Mesenchymal stem cell (in vitro differentiated cells and primary cell): ENCODE measurements at regions not wholly inside any gene's neighbourhood (a gene's known extent, or its start where the extent isn't known, plus 50 kb on each side); places are given as distances from the start of the nearest gene placed in this dataset.
"Not testable (repeated sequence)": the region's sequence is repeated elsewhere in the genome, so short reads cannot be mapped to it uniquely, and the experiment has no call there.

Experiments
- DNase-seq: peaks from one replicate; pipeline ENCODE4 v3.0.0-alpha.2; 2013
- H2AFZ ChIP-seq: one replicate; pipeline ENCODE4 v1.6.1; 2013; ENCODE audit warnings: low read depth, mild to moderate bottlenecking, control low read depth, inconsistent platforms, low read length, moderate library complexity
- H2AK5ac ChIP-seq: 2 replicates; pipeline ENCODE4 v1.6.1; 2013; ENCODE audit warnings: low read length, moderate library complexity, mild to moderate bottlenecking, inconsistent platforms; ENCODE audit not compliant: severe bottlenecking
- H2BK120ac ChIP-seq: one replicate; pipeline ENCODE4 v1.6.1; 2013; ENCODE audit warnings: low read depth, mild to moderate bottlenecking, inconsistent platforms, low read length, moderate library complexity
- H2BK12ac ChIP-seq, 2 experiments: one replicate each; pipeline ENCODE4 v1.6.1; 2013; ENCODE audit warnings: inconsistent platforms in 2 of 2, low read length in 2 of 2, mild to moderate bottlenecking in 2 of 2, moderate library complexity in 2 of 2, control low read depth in 1 of 2
- H2BK15ac ChIP-seq: one replicate; pipeline ENCODE4 v1.6.1; 2013; ENCODE audit warnings: mild to moderate bottlenecking, low read depth, inconsistent platforms; ENCODE audit not compliant: poor library complexity, severe bottlenecking
- H2BK5ac ChIP-seq: 2 replicates; pipeline ENCODE4 v1.6.1; 2013; ENCODE audit warnings: low read depth, mild to moderate bottlenecking, low read length, control low read depth, inconsistent platforms; ENCODE audit not compliant: poor library complexity, severe bottlenecking
- H3K14ac ChIP-seq, 2 experiments: one replicate each; pipeline ENCODE4 v1.6.1; 2013; ENCODE audit warnings: inconsistent platforms in 2 of 2, low read length in 2 of 2, control low read depth in 1 of 2, mild to moderate bottlenecking in 1 of 2, moderate library complexity in 1 of 2
- H3K18ac ChIP-seq, 2 experiments: one replicate each; pipeline ENCODE4 v1.6.1; 2013; ENCODE audit warnings: inconsistent platforms in 2 of 2, low read length in 2 of 2, control low read depth in 1 of 2, low read depth in 1 of 2, mild to moderate bottlenecking in 1 of 2
- H3K23ac ChIP-seq, 2 experiments: one replicate each; pipeline ENCODE4 v1.6.1; 2013; ENCODE audit warnings: inconsistent platforms in 2 of 2, low read length in 2 of 2, mild to moderate bottlenecking in 2 of 2, moderate library complexity in 2 of 2, control low read depth in 1 of 2
- H3K27ac ChIP-seq: 2 replicates; pipeline ENCODE4 v1.5.1; 2013; ENCODE audit warnings: mild to moderate bottlenecking, moderate library complexity, low read length, control low read depth, inconsistent platforms; ENCODE audit not compliant: poor library complexity, severe bottlenecking
- H3K27me3 ChIP-seq, 2 experiments: 2 replicates each; pipeline versions ENCODE4 v1.6.1 to v1.7.0; 2013; ENCODE audit warnings: low read length in 2 of 2, mild to moderate bottlenecking in 2 of 2, moderate library complexity in 2 of 2, control low read depth in 1 of 2, inconsistent platforms in 1 of 2; ENCODE audit not compliant: control insufficient read depth in 1 of 2, insufficient read depth in 1 of 2
- H3K36me3 ChIP-seq, 2 experiments: 2 replicates each; pipeline versions ENCODE4 v1.6.1 to v1.7.0; 2013; ENCODE audit warnings: low read length in 2 of 2, control low read depth in 1 of 2, inconsistent platforms in 1 of 2, low read depth in 1 of 2, mild to moderate bottlenecking in 1 of 2; ENCODE audit not compliant: insufficient read depth in 2 of 2, control insufficient read depth in 1 of 2
- H3K4ac ChIP-seq, 2 experiments: one replicate each; pipeline ENCODE4 v1.6.1; 2013; ENCODE audit warnings: inconsistent platforms in 2 of 2, low read length in 2 of 2, mild to moderate bottlenecking in 2 of 2, moderate library complexity in 2 of 2, control low read depth in 1 of 2, low read depth in 1 of 2
- H3K4me1 ChIP-seq: 2 replicates; pipeline ENCODE4 v1.6.1; 2013; ENCODE audit warnings: low read depth, low read length, control low read depth; ENCODE audit not compliant: control insufficient read depth, insufficient read depth
- H3K4me2 ChIP-seq: 2 replicates; pipeline ENCODE4 v1.6.1; 2013; ENCODE audit warnings: low read length, mild to moderate bottlenecking, inconsistent platforms; ENCODE audit not compliant: poor library complexity, severe bottlenecking
- H3K4me3 ChIP-seq, 2 experiments: 2 replicates each; pipeline versions ENCODE4 v1.5.1 to v1.7.0; 2013; ENCODE audit warnings: low read length in 2 of 2, mild to moderate bottlenecking in 2 of 2, control low read depth in 1 of 2, low read depth in 1 of 2; ENCODE audit not compliant: insufficient read depth in 1 of 2
- H3K79me1 ChIP-seq: replicated peaks from 2 replicates; pipeline ENCODE4 v1.6.1; 2013; ENCODE audit warnings: mild to moderate bottlenecking, control low read depth, low read length, inconsistent platforms; ENCODE audit not compliant: poor library complexity, severe bottlenecking
- H3K9ac ChIP-seq: 2 replicates; pipeline ENCODE4 v1.7.0; 2013; ENCODE audit warnings: mild to moderate bottlenecking, low read length, moderate library complexity
- H3K9me3 ChIP-seq: 2 replicates; pipeline ENCODE4 v1.7.0; 2013; ENCODE audit warnings: mild to moderate bottlenecking, low read length; ENCODE audit not compliant: control insufficient read depth
- H4K8ac ChIP-seq: one replicate; pipeline ENCODE4 v1.6.1; 2013; ENCODE audit warnings: inconsistent platforms, mild to moderate bottlenecking, low read length, moderate library complexity
- H4K91ac ChIP-seq: one replicate; pipeline ENCODE4 v1.6.1; 2013; ENCODE audit warnings: mild to moderate bottlenecking, low read length, inconsistent platforms
- WGBS: methylation state at CpG from one replicate; pipeline ENCODE4 v1.1.7; 2013; ENCODE audit warnings: mixed read lengths; 5-methylcytosine and 5-hydroxymethylcytosine counted together

- WGBS = no CpG with 5 or more reads among the region's 2 CpGs
Measured at GRCh38 chr7:65279795-65280194, 93.9 kb upstream of the ZNF92 start.

DNA sequence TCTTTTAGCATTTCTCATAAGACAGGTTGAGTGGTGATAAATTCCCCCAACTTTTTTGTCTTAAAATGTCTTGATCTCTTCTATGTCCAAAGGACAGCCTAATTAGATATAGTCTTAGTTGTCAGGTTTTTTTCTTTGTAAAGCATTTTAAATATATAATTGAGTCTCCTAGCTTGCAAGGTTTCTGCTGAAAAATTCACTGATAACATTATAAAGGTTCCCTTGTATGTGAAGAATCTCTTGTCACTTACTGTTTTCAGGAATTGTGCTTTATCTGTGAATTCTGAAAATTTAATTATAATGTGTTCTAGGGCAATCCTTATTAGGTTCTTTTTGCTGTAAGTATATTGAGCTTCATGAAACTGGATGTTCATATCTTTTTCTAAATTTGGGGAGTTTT is 96.8 kb upstream of the ZNF92 start:
- Histone ChIP-seq H3K9me3 (peaks cover 16% of the 10 kb centered on the region), H3K9ac (no peak overlapping the region), H2BK15ac (no peak overlapping the region), H3K4me2 (no peak overlapping the region), H3K4me1 (no peaks in the 10 kb centered on the region), H3K18ac (no peak overlapping the region), H2AFZ (no peak overlapping the region), H2BK5ac (no peak overlapping the region), H3K14ac (no peak overlapping the region), H4K8ac (no peak overlapping the region), H2AK5ac (no peak overlapping the region), H3K27me3 (peaks cover 0 to 1% of the 10 kb centered on the region in 2 experiments), H3K27ac (no peak overlapping the region), H3K4ac (no peak overlapping the region), H4K91ac (no peak overlapping the region), H3K36me3 (no peaks in the 10 kb centered on the region), H3K4me3 (no peak overlapping the region), H2BK12ac (no peak overlapping the region), H3K79me1 (peaks cover 3% of the 10 kb centered on the region), H2BK120ac (no peak overlapping the region), H3K23ac (no peak overlapping the region)
- DNase-seq = no peak

More at GRCh38 chr7:65279795-65280194, 93.9 kb upstream of the ZNF92 start:
- no peak overlapping the region for H2BK15ac ChIP-seq
- H3K36me3 ChIP-seq = no peaks in the 10 kb centered on the region
- no peak overlapping the region for H3K4me2 ChIP-seq
- peaks cover 3% of the 10 kb centered on the region for H3K79me1 ChIP-seq
- no peak overlapping the region for H4K8ac ChIP-seq
- H2AFZ ChIP-seq = no peak overlapping the region
- no peak for DNase-seq
- no peak overlapping the region for H2BK5ac ChIP-seq
- H3K4me3 ChIP-seq = no peak overlapping the region
- H3K9ac ChIP-seq = no peak overlapping the region
- no peak overlapping the region for H2BK120ac ChIP-seq
- no peak overlapping the region for H2BK12ac ChIP-seq
- H3K27me3 ChIP-seq = no peaks in the 10 kb centered on the region
- no peak overlapping the region for H3K18ac ChIP-seq
- H3K23ac ChIP-seq = no peak overlapping the region
- H3K4ac ChIP-seq = no peak overlapping the region
- no peaks in the 10 kb centered on the region for H3K4me1 ChIP-seq
- H2AK5ac ChIP-seq = no peak overlapping the region
- peaks cover 9% of the 10 kb centered on the region for H3K9me3 ChIP-seq
- no peak overlapping the region for H4K91ac ChIP-seq
- no peak overlapping the region for H3K27ac ChIP-seq
- H3K14ac ChIP-seq = no peak overlapping the region

DNA sequence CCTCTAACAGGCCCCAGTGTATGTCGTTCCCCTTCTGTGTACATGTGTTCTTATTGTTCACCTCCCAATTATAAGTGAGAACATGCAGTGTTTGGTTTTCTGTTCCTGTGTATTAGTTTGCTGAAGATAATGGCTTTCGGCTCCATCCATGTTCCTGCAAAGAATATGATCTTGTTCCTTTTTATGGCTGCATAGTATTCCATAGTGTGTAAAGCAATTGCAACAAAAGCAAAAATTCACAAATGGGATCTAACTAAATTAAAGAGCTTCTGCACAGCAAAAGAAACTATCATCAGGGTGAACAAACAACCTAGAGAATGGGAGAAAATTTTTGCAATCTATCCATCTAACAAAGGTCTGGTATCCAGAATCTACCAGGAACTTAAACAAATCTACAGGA is 102.2 kb upstream of the ZNF92 start:
- not testable (repeated sequence) for H2BK15ac ChIP-seq, H3K27ac ChIP-seq, H3K4me2 ChIP-seq, H4K91ac ChIP-seq, H2BK120ac ChIP-seq, H3K18ac ChIP-seq, H3K9ac ChIP-seq, DNase-seq, H3K4me3 ChIP-seq, H2AK5ac ChIP-seq, H3K23ac ChIP-seq, H2BK12ac ChIP-seq, H3K4me1 ChIP-seq, H2BK5ac ChIP-seq, H4K8ac ChIP-seq, H2AFZ ChIP-seq, H3K36me3 ChIP-seq, H3K79me1 ChIP-seq, H3K14ac ChIP-seq, H3K4ac ChIP-seq
- 83% methylated on average over 1 of the region's 2 CpGs for WGBS
- Histone ChIP-seq H3K9me3 (peaks cover 17% of the 10 kb centered on the region), H3K27me3 (peaks cover 0 to 47% of the 10 kb centered on the region in 2 experiments)

- Histone ChIP-seq H4K8ac (no peak overlapping the region), H3K23ac (no peak overlapping the region), H2AFZ (peak overlapping the region; percentile 81), H3K4me2 (peak overlapping the region; percentile 100), H3K27ac (no peak overlapping the region), H2BK12ac (no peak overlapping the region), H3K18ac (peak overlapping the region in 1 of 2 experiments; percentile 24), H3K4ac (no peak overlapping the region), H3K14ac (no peak overlapping the region), H3K4me1 (peaks cover 10% of the 10 kb centered on the region), H3K36me3 (no peaks in the 10 kb centered on the region), H3K9ac (no peak overlapping the region), H2AK5ac (no peak overlapping the region), H3K27me3 (peaks cover 0 to 47% of the 10 kb centered on the region in 2 experiments), H2BK120ac (no peak overlapping the region), H3K9me3 (peaks cover 6% of the 10 kb centered on the region), H2BK15ac (no peak overlapping the region), H3K4me3 (peak overlapping the region; percentile 27 to 70), H2BK5ac (no peak overlapping the region), H3K79me1 (no peaks in the 10 kb centered on the region), H4K91ac (no peak overlapping the region)
- peak; percentile 57 for DNase-seq
- WGBS = under 1% methylated on average over 32 of the region's 37 CpGs
Measured at GRCh38 chr7:65269150-65269856, 104.4 kb upstream of the ZNF92 start.
